Sigmoid colon (tissue), 4 donors: ENCODE measurements at regions not wholly inside any gene's neighbourhood (a gene's known extent, or its start where the extent isn't known, plus 50 kb on each side); places are given as distances from the start of the nearest gene placed in this dataset.

ENCODE experiments used
- CTCF ChIP-seq, 4 experiments: fragments of 450-650 bp in 3 of 4; fragments of 200-600 bp in 1 of 4; IDR thresholded peaks; one replicate each; pipeline ENCODE4 v1.5.1; 2016 to 2019; ENCODE audit warnings: antibody characterized with exemption in 4 of 4, mild to moderate bottlenecking in 3 of 4, moderate library complexity in 2 of 4
- POLR2AphosphoS5 ChIP-seq, 4 donors: sonication (generic); formaldehyde crosslinking; IDR thresholded peaks; one replicate each; pipeline ENCODE4 v1.6.1; 2017; ENCODE audit warnings: antibody characterized with exemption in 4 of 4

DNA sequence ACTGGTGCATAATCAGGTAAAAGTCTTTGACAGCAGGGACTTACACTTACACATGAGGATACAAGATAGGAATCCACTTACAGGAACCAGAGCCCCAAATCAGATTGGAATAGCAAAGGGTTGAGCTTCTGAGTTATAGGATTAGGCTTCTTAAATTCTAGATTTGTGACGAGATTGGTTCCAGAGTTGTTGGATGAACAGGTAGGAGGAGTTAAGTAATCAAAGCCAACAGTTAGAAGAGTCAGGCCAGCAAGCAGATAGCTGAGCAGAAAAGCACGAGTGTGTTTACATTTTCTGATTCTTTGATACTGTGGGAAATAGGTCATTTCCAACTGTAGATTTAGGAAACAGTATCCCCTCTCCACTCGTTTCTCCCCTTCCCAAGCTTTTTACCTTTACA lies 167.0 kb downstream of the MDFIC start:
- TF ChIP-seq POLR2AphosphoS5 (IDR thresholded peaks at IDR 0.05) (no peak), CTCF (IDR thresholded peaks at IDR 0.05) (no peak)
